ENCODE measurements at regions not wholly inside any gene's neighbourhood (a gene's known extent, or its start where the extent isn't known, plus 50 kb on each side); places are given as distances from the start of the nearest gene placed in this dataset.

- TF ChIP-seq CTCF (IDR thresholded peaks at IDR 0.05) (no peak), POLR2A (IDR thresholded peaks at IDR 0.05) (no peak)
- Histone ChIP-seq H3K4me3 (no peak overlapping the region), H3K27me3 (no peaks in the 10 kb centered on the region), H3K36me3 (ENCODE audit: low read depth, missing control alignments) (no peaks in the 10 kb centered on the region), H3K9me3 (no peaks in the 10 kb centered on the region), H3K4me1 (no peaks in the 10 kb centered on the region), H3K27ac (no peak overlapping the region)
- DNase-seq: no peak
- intact Hi-C loops (cut with DNase I; ENCODE audit: low total_unique reads): no loop called here
- WGBS, 2 donors: 69 to 89% methylated on average over 3 of the region's 3 CpGs
Measured at GRCh38 chr7:52726493-52726892, 308.9 kb upstream of the POM121L12 start.

- intact Hi-C loops (cut with DNase I; ENCODE audit: low total_unique reads): no loop called here
- H3K27me3 ChIP-seq: no peaks in the 10 kb centered on the region
- H3K4me1 ChIP-seq: peaks cover under 1% of the 10 kb centered on the region
- WGBS, 2 donors: 79 to 89% methylated on average over 5 of the region's 5 CpGs
- no peaks in the 10 kb centered on the region for H3K36me3 ChIP-seq (ENCODE audit: low read depth, missing control alignments)
- no peak overlapping the region for H3K27ac ChIP-seq
- DNase-seq: no peak
- no peak for TF ChIP-seq POLR2A (IDR thresholded peaks at IDR 0.05)
- no peak for TF ChIP-seq CTCF (IDR thresholded peaks at IDR 0.05)
- no peaks in the 10 kb centered on the region for H3K9me3 ChIP-seq
- H3K4me3 ChIP-seq: no peak overlapping the region
Measured at GRCh38 chr7:52723606-52724005, 311.8 kb upstream of the POM121L12 start.

GRCh38 chr7:52720856-52721255, 314.6 kb upstream of the POM121L12 start:
- 92 to 96% methylated on average over 2 of the region's 2 CpGs for WGBS, 2 donors
- TF ChIP-seq CTCF (IDR thresholded peaks at IDR 0.05) (no peak), POLR2A (IDR thresholded peaks at IDR 0.05) (no peak)
- no peak overlapping the region for H3K4me3 ChIP-seq
- H3K27me3 ChIP-seq: no peaks in the 10 kb centered on the region
- H3K36me3 ChIP-seq (ENCODE audit: low read depth, missing control alignments): no peaks in the 10 kb centered on the region
- peaks cover 6% of the 10 kb centered on the region for H3K4me1 ChIP-seq
- no peak for DNase-seq
- no peak overlapping the region for H3K27ac ChIP-seq
- intact Hi-C loops (cut with DNase I; ENCODE audit: low total_unique reads): no loop called here
- H3K9me3 ChIP-seq: no peaks in the 10 kb centered on the region

- 44 to 45% methylated on average over 3 of the region's 3 CpGs for WGBS, 2 donors
- intact Hi-C loops (cut with DNase I; ENCODE audit: low total_unique reads): no loop called here
- Histone ChIP-seq H3K36me3 (ENCODE audit: low read depth, missing control alignments) (no peaks in the 10 kb centered on the region), H3K4me1 (peaks cover 6% of the 10 kb centered on the region), H3K27ac (no peak overlapping the region), H3K27me3 (no peaks in the 10 kb centered on the region), H3K9me3 (no peaks in the 10 kb centered on the region), H3K4me3 (no peak overlapping the region)
- TF ChIP-seq CTCF (IDR thresholded peaks at IDR 0.05) (no peak), POLR2A (IDR thresholded peaks at IDR 0.05) (no peak)
- DNase-seq: no peak
Measured at GRCh38 chr7:52719677-52720076, 315.8 kb upstream of the POM121L12 start.

- Histone ChIP-seq H3K4me3 (no peak overlapping the region), H3K36me3 (ENCODE audit: low read depth, missing control alignments) (no peaks in the 10 kb centered on the region), H3K27me3 (no peaks in the 10 kb centered on the region), H3K4me1 (peaks cover 6% of the 10 kb centered on the region), H3K27ac (no peak overlapping the region), H3K9me3 (no peaks in the 10 kb centered on the region)
- intact Hi-C loops (cut with DNase I; ENCODE audit: low total_unique reads): no loop called here
- peak; percentile 17 for DNase-seq
- 67 to 74% methylated on average over 7 of the region's 7 CpGs for WGBS, 2 donors
- TF ChIP-seq CTCF (IDR thresholded peaks at IDR 0.05): no peak
- TF ChIP-seq POLR2A (IDR thresholded peaks at IDR 0.05): no peak
Measured at GRCh38 chr7:52715701-52716100, 319.7 kb upstream of the POM121L12 start.

All from testis (tissue), 2 donors.